IMR-90 (cell line): ENCODE measurements at regions not wholly inside any gene's neighbourhood (a gene's known extent, or its start where the extent isn't known, plus 50 kb on each side); places are given as distances from the start of the nearest gene placed in this dataset.

Experiments used
- ATAC-seq: fragments of 200-7000 bp; cut with Tn5 transposase; 2 replicates; pipeline ENCODE4 v1.9.1; 2020; ENCODE audit warnings: low read depth, mild to moderate bottlenecking, moderate library complexity
- BruUV-seq: library from RNA; stranded (reverse); fragments of 400-500 nt; replicated peaks from 2 replicates; lab custom pipeline; 2021; lab: Mats Ljungman, UMichigan
- CTCF ChIA-PET: fragments of 300-600 bp; formaldehyde crosslinking; extraction: SDS; loops from one replicate; lab custom pipeline; 2021; ENCODE audit warnings: antibody characterized with exemption; lab: Yijun Ruan, JAX
- POLR2A ChIA-PET: fragments of 300-600 bp; sonication (Branson Sonifier 250); formaldehyde crosslinking; loops from one replicate; lab custom pipeline; 2022; ENCODE audit warnings: antibody characterized with exemption; ENCODE audit not compliant: unreplicated experiment; lab: Charles Lee
- DNase-seq: peaks from one replicate; pipeline ENCODE4 v3.0.0; 2013
- H2AFZ ChIP-seq: replicated peaks from 2 replicates; pipeline ENCODE3; 2013; ENCODE audit warnings: low read length, mild to moderate bottlenecking; ENCODE audit not compliant: poor library complexity
- H2AK5ac ChIP-seq: 2 replicates; pipeline ENCODE4 v1.6.1; 2013; ENCODE audit warnings: low read depth, low read length, inconsistent platforms
- H2AK9ac ChIP-seq: replicated peaks from 2 replicates; pipeline ENCODE3; 2013; ENCODE audit warnings: mild to moderate bottlenecking, low read depth, low read length, moderate library complexity; ENCODE audit not compliant: poor library complexity
- H2BK120ac ChIP-seq: 2 replicates; pipeline ENCODE4 v1.6.1; 2013; ENCODE audit warnings: low read depth, low read length, inconsistent platforms
- H2BK15ac ChIP-seq: 3 replicates; pipeline ENCODE4 v1.6.1; 2013; ENCODE audit warnings: low read depth, low read length, inconsistent platforms
- H2BK20ac ChIP-seq: 2 replicates; pipeline ENCODE4 v1.6.1; 2013; ENCODE audit warnings: low read depth, mild to moderate bottlenecking, inconsistent platforms, low read length, moderate library complexity
- H2BK5ac ChIP-seq: 2 replicates; pipeline ENCODE4 v1.6.1; 2013; ENCODE audit warnings: mild to moderate bottlenecking, low read depth, low read length, inconsistent platforms; ENCODE audit not compliant: poor library complexity, severe bottlenecking
- H3K14ac ChIP-seq: replicated peaks from 2 replicates; pipeline ENCODE4 v1.6.1; 2013; ENCODE audit warnings: low read depth, low read length, inconsistent platforms
- H3K18ac ChIP-seq: 2 replicates; pipeline ENCODE4 v1.6.1; 2013; ENCODE audit warnings: low read depth, low read length, control low read depth
- H3K23ac ChIP-seq: 2 replicates; pipeline ENCODE4 v1.6.1; 2013; ENCODE audit warnings: low read depth, low read length, inconsistent platforms
- H3K27ac ChIP-seq: 2 replicates; pipeline ENCODE4 v1.5.1; 2013; ENCODE audit warnings: mild to moderate bottlenecking, control low read depth, low read length; ENCODE audit not compliant: insufficient read depth
- H3K27me3 ChIP-seq: 2 replicates; pipeline ENCODE4 v1.6.1; 2013; ENCODE audit warnings: low read length; ENCODE audit not compliant: control insufficient read depth, insufficient read depth
- H3K36me3 ChIP-seq: 2 replicates; pipeline ENCODE4 v1.6.1; 2013; ENCODE audit warnings: low read length, mixed read lengths; ENCODE audit not compliant: control insufficient read depth, insufficient read depth
- H3K4ac ChIP-seq: 2 replicates; pipeline ENCODE4 v1.6.1; 2013; ENCODE audit warnings: low read depth, low read length, inconsistent platforms
- H3K4me1 ChIP-seq: 2 replicates; pipeline ENCODE4 v1.6.1; 2013; ENCODE audit warnings: low read length, mixed read lengths; ENCODE audit not compliant: control insufficient read depth, insufficient read depth
- H3K4me2 ChIP-seq: 2 replicates; pipeline ENCODE4 v1.6.1; 2013; ENCODE audit warnings: low read depth, mild to moderate bottlenecking, control low read depth, low read length, moderate library complexity
- H3K4me3 ChIP-seq: 2 replicates; pipeline ENCODE4 v1.5.1; 2013; ENCODE audit warnings: low read depth, mild to moderate bottlenecking, control low read depth, low read length, moderate library complexity; ENCODE audit not compliant: insufficient read depth
- H3K56ac ChIP-seq: 2 replicates; pipeline ENCODE4 v1.6.1; 2013; ENCODE audit warnings: low read length, inconsistent platforms; ENCODE audit not compliant: insufficient read depth; ENCODE audit errors: extremely low read depth
- H3K79me1 ChIP-seq, 2 experiments: 2 replicates each; pipeline ENCODE4 v1.6.1; 2013; ENCODE audit warnings: low read length in 2 of 2, inconsistent platforms in 1 of 2, low read depth in 1 of 2
- H3K9ac ChIP-seq: 2 replicates; pipeline ENCODE4 v1.6.1; 2013; ENCODE audit warnings: low read depth, low read length, control low read depth
- H3K9me1 ChIP-seq: 2 replicates; pipeline ENCODE4 v1.6.1; 2013; ENCODE audit warnings: low read length, inconsistent platforms; ENCODE audit not compliant: insufficient read depth
- H3K9me3 ChIP-seq: 2 replicates; pipeline ENCODE4 v1.6.1; 2013; ENCODE audit warnings: low read length; ENCODE audit not compliant: control insufficient read depth, insufficient read depth
- H4K20me1 ChIP-seq: 2 replicates; pipeline ENCODE4 v1.6.1; 2013; ENCODE audit warnings: low read length, inconsistent platforms; ENCODE audit not compliant: insufficient read depth
- H4K5ac ChIP-seq: 2 replicates; pipeline ENCODE4 v1.6.1; 2013; ENCODE audit warnings: mild to moderate bottlenecking, low read depth, low read length, control low read depth
- H4K8ac ChIP-seq, 2 experiments: 2 replicates each; pipeline ENCODE4 v1.6.1; 2013; ENCODE audit warnings: low read depth in 2 of 2, low read length in 2 of 2, control low read depth in 1 of 2, inconsistent platforms in 1 of 2
- H4K91ac ChIP-seq: 2 replicates; pipeline ENCODE4 v1.6.1; 2013; ENCODE audit warnings: low read depth, low read length, inconsistent platforms; ENCODE audit not compliant: insufficient read depth
- CEBPB ChIP-seq: IDR thresholded peaks from 2 replicates; pipeline ENCODE4 v1.6.1; 2012; ENCODE audit warnings: low read depth, low read length, improper control_type of control experiment
- FOS ChIP-seq: fragments of 150-350 bp; IDR thresholded peaks from 2 replicates; pipeline ENCODE4 v1.6.1; 2016; ENCODE audit warnings: low read depth, low read length
- MXI1 ChIP-seq: IDR thresholded peaks from 2 replicates; pipeline ENCODE4 v1.6.1; 2012; ENCODE audit warnings: low read depth, mild to moderate bottlenecking, low read length, moderate library complexity, borderline replicate concordance
- NFE2L2 ChIP-seq: fragments of 150-350 bp; IDR thresholded peaks from 2 replicates; pipeline ENCODE4 v1.6.1; 2016; ENCODE audit warnings: low read depth, mild to moderate bottlenecking, low read length
- RAD21 ChIP-seq: IDR thresholded peaks from 2 replicates; pipeline ENCODE4 v1.6.1; 2012; ENCODE audit warnings: low read length, improper control_type of control experiment
- RCOR1 ChIP-seq: IDR thresholded peaks from 2 replicates; pipeline ENCODE4 v1.6.1; 2012; ENCODE audit warnings: mild to moderate bottlenecking, low read length, improper control_type of control experiment; ENCODE audit not compliant: insufficient replicate concordance
- RFX5 ChIP-seq: IDR thresholded peaks from 2 replicates; pipeline ENCODE4 v1.8.0; 2012; ENCODE audit warnings: low read depth, mild to moderate bottlenecking, low read length, moderate library complexity
- WGBS, 2 experiments: methylation state at CpG; one replicate each; pipeline versions ENCODE4 v1.1.5 to v1.1.7; 2013; ENCODE audit warnings: missing lambda C conversion rate in 2 of 2; ENCODE audit not compliant: insufficient read length in 1 of 2; ENCODE audit errors: extremely low coverage in 2 of 2; 5-methylcytosine and 5-hydroxymethylcytosine counted together
- dilution Hi-C: fragments of 300-500 bp; cut with HindIII; formaldehyde crosslinking; loops from one replicate; pipeline ENCODE4 v1.14.3; 2018; ENCODE audit warnings: low sequenced_read_pairs; ENCODE audit not compliant: unreplicated experiment
- in situ Hi-C: fragments of 300-500 bp; cut with MboI; formaldehyde crosslinking; loops from 3 replicates; pipeline ENCODE4 v1.14.3; 2019; ENCODE audit warnings: low sequenced_read_pairs, inconsistent platforms, mixed read lengths
- intact Hi-C: fragments of 100-400 bp; cut with micrococcal nuclease; formaldehyde crosslinking; loops from 2 replicates; pipeline ENCODE4 v1.10.0; 2022
- TF ChIP-seq, protein P1 (sequence below): fragments of 150-350 bp; IDR thresholded peaks from 2 replicates; pipeline ENCODE4 v1.6.1; 2017; ENCODE audit warnings: mild to moderate bottlenecking, antibody characterized with exemption, low read length, low read depth

DNA sequence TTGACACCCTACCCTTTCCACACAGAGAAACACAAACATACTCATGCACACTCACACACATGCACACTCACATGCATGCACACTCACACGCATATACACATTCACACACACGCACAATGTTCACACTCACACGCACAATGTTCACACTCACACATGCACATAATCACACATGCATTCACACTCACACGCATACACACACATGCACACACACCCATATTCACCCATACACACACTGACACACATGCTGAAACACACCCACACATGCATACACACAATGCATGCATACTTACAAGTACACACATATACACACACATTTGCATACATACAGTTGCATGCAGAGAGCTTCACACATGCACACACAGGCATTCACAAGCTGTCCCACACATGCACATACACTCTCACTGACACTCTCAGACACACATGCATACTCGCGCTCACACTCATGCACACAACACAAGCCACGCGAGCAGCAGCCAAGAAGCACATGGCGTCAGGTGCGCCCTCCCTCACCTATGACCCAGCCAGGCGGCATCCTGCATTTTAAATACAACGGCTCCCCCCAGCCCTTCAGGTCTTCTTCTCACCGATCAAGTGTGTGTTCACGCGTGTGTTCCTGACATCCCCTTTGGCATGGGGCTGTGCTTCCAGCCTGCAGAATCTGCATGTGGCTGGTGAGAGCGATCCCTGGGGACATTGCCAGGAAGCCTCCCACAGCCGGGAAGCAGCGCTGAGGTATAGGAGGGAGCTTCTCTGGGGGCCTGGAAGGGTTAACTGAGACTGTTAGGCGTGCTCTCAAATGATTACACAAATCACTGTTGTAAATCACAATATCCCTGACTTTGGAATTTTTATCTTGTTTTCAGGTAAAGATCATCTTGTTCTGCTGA lies 195.1 kb downstream of the RTP5 start (continued):
- TF ChIP-seq RFX5, result no peak

DNA sequence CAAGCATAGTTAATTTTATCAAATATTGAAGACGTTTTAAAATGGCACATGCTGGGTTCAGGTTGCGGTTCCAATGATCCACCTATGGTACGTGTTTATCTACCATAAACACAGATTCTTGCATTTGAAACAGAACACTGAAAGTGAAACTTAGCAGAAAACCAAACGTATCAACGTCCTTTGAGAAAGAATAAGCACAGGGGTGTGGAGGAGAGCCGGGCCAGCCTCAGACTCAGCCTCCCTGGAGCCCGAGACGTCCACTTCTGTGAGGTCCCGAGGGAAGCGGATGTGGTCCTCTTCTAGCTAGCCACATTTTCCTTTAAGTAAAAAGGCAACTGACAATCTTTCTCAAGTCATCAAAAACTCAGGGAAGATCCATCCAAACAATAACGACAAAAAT lies 195.9 kb downstream of the RTP5 start:
- Histone ChIP-seq H2BK5ac (no peak overlapping the region), H3K4ac (no peak overlapping the region), H4K91ac (no peak overlapping the region), H3K27me3 (peaks cover 5% of the 10 kb centered on the region; the same call in 1 of the 2 replicates), H3K27ac (no peak overlapping the region), H4K20me1 (no peaks in the 10 kb centered on the region), H3K9me1 (no peaks in the 10 kb centered on the region), H3K23ac (no peak overlapping the region), H3K36me3 (no peaks in the 10 kb centered on the region), H3K56ac (no peak overlapping the region), H4K5ac (no peak overlapping the region), H2AK9ac (no peak overlapping the region), H3K4me2 (no peak overlapping the region; the same call in 1 of the 2 replicates), H4K8ac (no peak overlapping the region), H3K14ac (no peak overlapping the region), H3K79me1 (no peaks in the 10 kb centered on the region), H2AFZ (no peak overlapping the region), H3K18ac (no peak overlapping the region), H3K4me1 (peaks cover 6% of the 10 kb centered on the region; the same call in 1 of the 2 replicates), H3K4me3 (no peak overlapping the region), H2BK120ac (no peak overlapping the region), H2BK20ac (no peak overlapping the region), H2AK5ac (no peak overlapping the region), H2BK15ac (no peak overlapping the region), H3K9me3 (no peaks in the 10 kb centered on the region), H3K9ac (no peak overlapping the region)
- WGBS, 2 experiments, result no CpG with 5 or more reads among the region's 11 CpGs
- BruUV-seq, result no TSS peak
- ChIA-PET CTCF (no interaction called here), POLR2A (no interaction called here)
- dilution Hi-C loops, result no loop called here
- DNase-seq (no peak), ATAC-seq (no peak)
- intact Hi-C loops, result no loop called here
- in situ Hi-C loops, result no loop called here
- TF ChIP-seq NFE2L2, result no peak
- no peak for TF ChIP-seq RCOR1
- TF ChIP-seq, protein P1, sequence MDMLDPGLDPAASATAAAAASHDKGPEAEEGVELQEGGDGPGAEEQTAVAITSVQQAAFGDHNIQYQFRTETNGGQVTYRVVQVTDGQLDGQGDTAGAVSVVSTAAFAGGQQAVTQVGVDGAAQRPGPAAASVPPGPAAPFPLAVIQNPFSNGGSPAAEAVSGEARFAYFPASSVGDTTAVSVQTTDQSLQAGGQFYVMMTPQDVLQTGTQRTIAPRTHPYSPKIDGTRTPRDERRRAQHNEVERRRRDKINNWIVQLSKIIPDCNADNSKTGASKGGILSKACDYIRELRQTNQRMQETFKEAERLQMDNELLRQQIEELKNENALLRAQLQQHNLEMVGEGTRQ, result no peak
- TF ChIP-seq MXI1, result no peak
- no peak for TF ChIP-seq FOS
- TF ChIP-seq CEBPB, result no peak
- no peak for TF ChIP-seq RAD21
